ENCODE measurements at regions not wholly inside any gene's neighbourhood (a gene's known extent, or its start where the extent isn't known, plus 50 kb on each side); places are given as distances from the start of the nearest gene placed in this dataset.

DNA sequence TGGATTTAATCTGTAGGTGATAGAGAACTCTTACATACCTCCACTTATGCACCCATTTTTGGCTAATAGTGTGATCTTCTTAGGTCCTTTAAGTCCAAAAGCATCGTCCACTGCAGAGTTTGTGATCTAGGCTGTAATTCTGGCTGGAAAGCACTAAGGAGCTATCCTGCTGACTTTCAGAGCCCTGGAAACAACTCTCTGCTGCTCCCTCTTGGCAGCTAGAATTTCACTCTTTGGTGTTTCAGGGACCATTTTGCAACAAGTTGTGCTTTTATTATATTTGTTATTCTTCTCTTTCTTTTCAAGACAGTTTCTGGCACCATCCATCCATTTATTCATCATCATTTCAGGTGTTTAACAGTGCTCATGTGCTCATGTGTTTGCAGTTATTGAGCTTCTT lies 130.0 kb downstream of the RBM46 start:
- TF ChIP-seq, protein P1, sequence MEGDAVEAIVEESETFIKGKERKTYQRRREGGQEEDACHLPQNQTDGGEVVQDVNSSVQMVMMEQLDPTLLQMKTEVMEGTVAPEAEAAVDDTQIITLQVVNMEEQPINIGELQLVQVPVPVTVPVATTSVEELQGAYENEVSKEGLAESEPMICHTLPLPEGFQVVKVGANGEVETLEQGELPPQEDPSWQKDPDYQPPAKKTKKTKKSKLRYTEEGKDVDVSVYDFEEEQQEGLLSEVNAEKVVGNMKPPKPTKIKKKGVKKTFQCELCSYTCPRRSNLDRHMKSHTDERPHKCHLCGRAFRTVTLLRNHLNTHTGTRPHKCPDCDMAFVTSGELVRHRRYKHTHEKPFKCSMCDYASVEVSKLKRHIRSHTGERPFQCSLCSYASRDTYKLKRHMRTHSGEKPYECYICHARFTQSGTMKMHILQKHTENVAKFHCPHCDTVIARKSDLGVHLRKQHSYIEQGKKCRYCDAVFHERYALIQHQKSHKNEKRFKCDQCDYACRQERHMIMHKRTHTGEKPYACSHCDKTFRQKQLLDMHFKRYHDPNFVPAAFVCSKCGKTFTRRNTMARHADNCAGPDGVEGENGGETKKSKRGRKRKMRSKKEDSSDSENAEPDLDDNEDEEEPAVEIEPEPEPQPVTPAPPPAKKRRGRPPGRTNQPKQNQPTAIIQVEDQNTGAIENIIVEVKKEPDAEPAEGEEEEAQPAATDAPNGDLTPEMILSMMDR (IDR thresholded peaks at IDR 0.05): no peak
- TF ChIP-seq POLR2A (IDR thresholded peaks at IDR 0.05): no peak
